Ectodermal cell (in vitro differentiated cells): ENCODE measurements at regions not wholly inside any gene's neighbourhood (a gene's known extent, or its start where the extent isn't known, plus 50 kb on each side); places are given as distances from the start of the nearest gene placed in this dataset.

Source experiments
- H3K27ac ChIP-seq: 2 replicates; pipeline ENCODE4 v1.7.0; 2013; ENCODE audit warnings: mild to moderate bottlenecking, low read depth, low read length; ENCODE audit not compliant: insufficient read depth, poor library complexity, severe bottlenecking
- H3K27me3 ChIP-seq: 2 replicates; pipeline ENCODE4 v1.7.0; 2013; ENCODE audit warnings: mild to moderate bottlenecking, low read length; ENCODE audit not compliant: insufficient read depth, control insufficient read depth, poor library complexity, severe bottlenecking
- H3K36me3 ChIP-seq: one replicate; pipeline ENCODE4 v1.7.0; 2013; ENCODE audit warnings: low read length; ENCODE audit not compliant: control insufficient read depth, insufficient read depth
- H3K4me1 ChIP-seq: one replicate; pipeline ENCODE4 v1.7.0; 2013; ENCODE audit warnings: low read length; ENCODE audit not compliant: control insufficient read depth, insufficient read depth
- H3K4me3 ChIP-seq: 2 replicates; pipeline ENCODE4 v1.7.0; 2013; ENCODE audit warnings: low read depth, low read length, control low read depth; ENCODE audit not compliant: insufficient read depth
- H3K9me3 ChIP-seq: 2 replicates; pipeline ENCODE4 v1.7.0; 2013; ENCODE audit warnings: mild to moderate bottlenecking, low read length, moderate library complexity; ENCODE audit not compliant: control insufficient read depth
- WGBS, 2 experiments: methylation state at CpG; one replicate each; pipeline ENCODE4 v1.1.7; 2013; ENCODE audit warnings: missing lambda C conversion rate in 2 of 2; 5-methylcytosine and 5-hydroxymethylcytosine counted together

DNA sequence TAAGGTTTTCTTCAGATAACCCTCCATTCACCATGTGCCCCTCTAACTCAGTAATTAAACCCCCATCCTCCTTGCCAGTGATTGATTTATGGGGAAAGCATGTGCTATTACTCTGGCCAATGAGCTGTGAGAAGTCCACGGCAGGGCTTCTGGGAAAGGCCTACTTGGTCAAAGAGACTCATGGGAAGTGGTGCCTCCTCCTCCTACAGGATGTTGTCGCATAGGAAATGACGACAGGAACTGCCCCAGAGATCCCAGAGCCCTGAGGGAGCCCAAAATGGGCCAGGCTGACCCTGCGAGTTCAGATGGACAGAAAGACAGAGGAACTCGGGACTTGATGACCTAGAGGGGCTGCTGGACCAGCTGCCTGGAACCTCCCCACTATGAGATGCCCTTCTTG, 938.1 kb upstream of the TMEM132C start:
- Histone ChIP-seq H3K27ac (no peak overlapping the region), H3K4me1 (no peaks in the 10 kb centered on the region), H3K9me3 (no peaks in the 10 kb centered on the region), H3K36me3 (no peaks in the 10 kb centered on the region), H3K4me3 (no peak overlapping the region), H3K27me3 (no peaks in the 10 kb centered on the region)
- 67 to 74% methylated on average over 5 of the region's 5 CpGs for WGBS, 2 experiments

DNA sequence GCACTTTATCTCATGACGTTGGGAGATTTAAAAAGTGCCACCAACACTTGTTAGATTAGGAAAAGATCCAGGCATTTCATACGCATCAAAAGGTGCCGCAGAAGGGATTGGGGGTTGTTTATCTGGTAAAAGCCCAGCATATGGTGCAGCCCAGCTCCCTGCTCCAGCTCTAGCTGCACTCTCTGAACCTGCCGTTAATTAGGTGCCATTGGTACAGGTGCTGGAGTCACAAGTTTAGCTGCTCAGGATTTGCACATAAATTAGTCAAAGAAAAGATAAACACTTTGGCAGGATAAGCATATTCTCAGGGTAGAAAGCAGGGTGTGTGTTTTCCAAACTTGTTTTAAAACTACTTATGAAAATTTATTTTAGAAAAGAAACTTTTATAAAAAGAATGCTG, 932.6 kb upstream of the TMEM132C start:
- H3K4me1 ChIP-seq = no peaks in the 10 kb centered on the region
- no peak overlapping the region for H3K4me3 ChIP-seq
- WGBS, 2 experiments = 94 to 96% methylated on average over 4 of the region's 4 CpGs
- no peaks in the 10 kb centered on the region for H3K9me3 ChIP-seq
- H3K27me3 ChIP-seq = no peaks in the 10 kb centered on the region
- H3K27ac ChIP-seq = no peak overlapping the region
- H3K36me3 ChIP-seq = no peaks in the 10 kb centered on the region

DNA sequence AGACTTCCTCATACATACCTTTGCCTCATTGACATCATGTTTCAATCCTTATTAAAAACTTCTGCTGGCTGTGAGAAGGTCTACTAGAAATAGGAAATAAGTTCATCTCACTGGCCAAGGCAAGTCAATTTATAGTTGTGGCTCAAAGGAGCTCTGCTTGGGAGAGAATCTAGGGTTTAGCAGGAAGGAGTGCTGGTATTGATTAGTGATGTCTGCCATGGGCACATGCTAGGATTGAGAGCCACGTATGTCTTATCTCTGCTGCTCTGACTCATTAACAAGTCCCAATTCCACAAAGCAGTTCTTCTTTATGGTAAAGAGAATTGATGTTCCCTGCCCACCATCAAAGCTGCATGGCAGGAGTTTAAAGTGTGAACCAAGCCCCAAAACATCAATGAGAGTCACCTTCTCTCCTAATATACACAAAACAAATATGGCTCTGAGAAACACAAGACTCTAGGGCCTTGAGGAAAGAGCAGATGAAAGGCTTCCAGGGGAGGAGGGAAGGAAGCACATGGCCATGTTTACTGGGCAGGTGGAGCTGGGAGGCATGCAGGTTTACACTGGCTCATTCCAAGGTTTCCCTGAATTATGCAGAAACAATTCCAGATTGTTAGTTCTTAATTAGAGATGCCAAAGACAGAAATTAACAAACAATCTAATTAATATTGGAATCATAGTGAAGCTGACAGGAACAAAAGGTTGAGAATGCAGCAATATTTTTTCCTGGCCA, 931.9 kb upstream of the TMEM132C start:
- no peaks in the 10 kb centered on the region for H3K36me3 ChIP-seq
- no peaks in the 10 kb centered on the region for H3K27me3 ChIP-seq
- H3K4me1 ChIP-seq = no peaks in the 10 kb centered on the region

DNA sequence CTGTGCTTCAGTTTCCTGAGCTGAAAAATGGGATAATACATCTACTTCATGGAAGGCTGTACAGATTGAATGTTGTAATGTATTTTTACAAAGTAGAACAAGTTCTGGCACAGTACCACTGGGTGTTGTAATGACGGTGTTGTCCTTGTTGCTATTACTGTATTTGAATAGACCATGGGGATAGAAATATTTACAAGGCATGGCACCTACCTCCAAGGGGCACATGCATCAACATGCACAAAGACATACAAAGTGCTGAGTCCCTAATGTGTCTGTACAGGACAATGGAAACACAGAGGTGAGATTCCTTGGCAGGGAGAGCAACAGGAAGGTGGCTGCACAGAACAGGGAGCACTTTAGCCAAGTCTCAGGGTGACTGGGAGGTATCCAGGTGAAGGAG, 930.6 kb upstream of the TMEM132C start:
- no peaks in the 10 kb centered on the region for H3K9me3 ChIP-seq
- no peak overlapping the region for H3K27ac ChIP-seq
- WGBS, 2 experiments = 95 to 100% methylated on average over 1 of the region's 1 CpG
- no peaks in the 10 kb centered on the region for H3K27me3 ChIP-seq
- H3K36me3 ChIP-seq = no peaks in the 10 kb centered on the region
- no peak overlapping the region for H3K4me3 ChIP-seq
- H3K4me1 ChIP-seq = no peaks in the 10 kb centered on the region

More for the DNA sequence above, 931.9 kb upstream of the TMEM132C start:
- Histone ChIP-seq H3K4me3 (no peak overlapping the region), H3K9me3 (no peaks in the 10 kb centered on the region), H3K27ac (no peak overlapping the region)
- 75 to 82% methylated on average over 1 of the region's 1 CpG for WGBS, 2 experiments

DNA sequence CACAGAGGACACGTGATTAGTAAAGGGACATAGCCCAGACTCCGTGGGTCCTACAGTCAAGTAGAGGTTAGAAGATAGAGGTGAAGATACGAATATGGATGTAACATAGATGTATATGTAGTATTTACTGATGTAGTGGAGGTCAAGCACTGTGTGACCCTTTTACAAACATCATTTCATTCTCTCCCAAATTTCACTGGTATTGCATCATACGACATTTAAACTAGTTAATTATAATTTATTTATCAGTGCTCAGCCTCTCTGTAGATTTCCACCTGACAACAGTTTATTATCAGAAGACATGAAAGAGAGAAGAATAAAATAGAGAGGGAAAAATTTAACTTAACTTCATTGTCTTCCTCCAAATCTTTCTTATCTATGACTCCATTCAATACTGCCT, 927.9 kb upstream of the TMEM132C start:
- Histone ChIP-seq H3K4me3 (no peak overlapping the region), H3K9me3 (no peaks in the 10 kb centered on the region), H3K4me1 (no peaks in the 10 kb centered on the region), H3K27me3 (no peaks in the 10 kb centered on the region), H3K27ac (no peak overlapping the region), H3K36me3 (no peaks in the 10 kb centered on the region)
- 88 to 92% methylated on average over 3 of the region's 4 CpGs for WGBS, 2 experiments

DNA sequence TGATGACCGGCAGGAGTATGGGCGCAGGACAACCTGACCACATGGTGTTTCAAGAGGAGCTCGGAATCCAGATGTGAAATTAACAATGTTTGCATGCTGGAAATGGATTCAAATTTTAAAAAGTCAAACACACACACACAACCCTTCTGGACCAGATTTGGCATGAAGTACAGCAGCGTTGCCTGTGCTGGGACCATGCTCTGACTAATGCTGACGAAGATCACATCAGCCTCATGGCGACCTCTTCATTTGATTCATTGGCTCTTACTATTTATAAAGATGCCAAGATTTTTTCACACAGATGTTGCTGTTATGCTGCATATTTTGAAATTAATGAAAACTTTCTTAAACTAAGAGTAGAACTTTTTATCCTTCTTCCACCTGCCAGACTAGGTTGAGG, 926.6 kb upstream of the TMEM132C start:
- Histone ChIP-seq H3K36me3 (no peaks in the 10 kb centered on the region), H3K4me3 (no peak overlapping the region), H3K4me1 (no peaks in the 10 kb centered on the region), H3K9me3 (no peaks in the 10 kb centered on the region), H3K27me3 (no peaks in the 10 kb centered on the region), H3K27ac (no peak overlapping the region)
- 93 to 97% methylated on average over 6 of the region's 6 CpGs for WGBS, 2 experiments

DNA sequence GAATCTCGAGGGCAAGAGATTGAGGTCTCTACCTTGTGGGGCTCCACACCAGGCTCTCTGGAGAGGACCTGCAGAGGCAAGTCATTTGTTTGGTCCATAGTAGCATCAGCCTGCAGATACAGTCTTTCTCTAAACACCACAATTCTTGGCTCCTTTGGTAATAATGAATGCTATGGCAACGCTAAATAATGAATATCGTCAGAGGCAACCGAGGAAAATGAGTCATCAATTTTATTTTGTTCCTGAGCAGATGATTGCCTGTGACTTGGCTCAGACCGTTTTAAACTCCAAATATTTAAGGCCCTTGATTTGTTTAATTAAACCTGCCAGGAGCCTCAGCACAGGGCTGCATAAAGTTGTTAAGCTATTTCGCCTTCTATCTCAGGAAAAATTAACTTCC, 924.1 kb upstream of the TMEM132C start:
- Histone ChIP-seq H3K4me3 (no peak overlapping the region), H3K9me3 (no peaks in the 10 kb centered on the region), H3K36me3 (no peaks in the 10 kb centered on the region), H3K27me3 (no peaks in the 10 kb centered on the region), H3K4me1 (no peaks in the 10 kb centered on the region), H3K27ac (no peak overlapping the region)
- WGBS, 2 experiments = 89 to 91% methylated on average over 6 of the region's 6 CpGs

DNA sequence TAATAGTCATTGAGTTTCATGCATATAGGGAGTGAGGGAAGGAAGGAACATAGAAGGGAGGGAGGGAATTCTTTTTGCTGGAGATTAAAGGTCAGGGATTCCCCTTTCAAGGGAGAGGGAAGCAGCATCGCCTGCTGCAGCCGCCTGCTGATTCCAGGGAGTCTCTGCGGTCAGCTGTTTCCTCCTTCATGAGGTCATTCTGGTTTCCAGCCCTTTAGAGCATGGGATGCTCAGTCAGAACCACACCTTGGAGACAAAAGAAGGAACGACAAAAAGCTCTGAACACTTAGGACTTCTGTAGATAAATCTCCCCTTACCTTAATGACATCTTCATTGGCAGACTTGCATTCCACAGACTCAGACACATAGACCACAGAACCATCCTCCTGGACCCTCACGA, 923.0 kb upstream of the TMEM132C start:
- 75 to 77% methylated on average over 5 of the region's 5 CpGs for WGBS, 2 experiments

DNA sequence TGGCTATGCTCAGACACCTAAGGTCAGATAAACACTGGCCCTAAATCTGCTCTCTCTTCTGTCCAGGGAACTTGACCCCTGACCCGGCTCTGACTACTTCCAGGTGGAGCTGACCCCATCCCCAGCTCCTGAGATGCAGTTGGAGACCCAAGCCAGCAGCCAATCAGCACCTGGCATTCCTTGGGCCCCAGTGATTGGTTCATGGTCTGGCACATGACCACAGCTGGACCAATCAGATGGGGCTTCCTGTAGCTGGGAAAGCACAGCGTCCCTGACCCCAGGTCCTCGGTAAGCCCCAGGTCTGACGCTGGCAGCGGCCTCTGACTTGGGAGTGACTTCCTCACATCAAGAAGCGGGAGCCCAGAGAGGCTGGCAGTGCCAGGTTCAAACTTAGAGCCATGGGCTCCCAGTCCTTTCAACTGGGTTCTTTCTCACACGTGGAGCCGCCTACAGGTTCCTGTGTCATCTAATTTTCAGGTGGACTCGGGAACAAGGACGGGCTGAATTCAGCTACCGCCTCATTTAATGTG, 915.4 kb upstream of the TMEM132C start:
- H3K9me3 ChIP-seq = no peaks in the 10 kb centered on the region

More for the DNA sequence above, 923.0 kb upstream of the TMEM132C start:
- Histone ChIP-seq H3K4me1 (no peaks in the 10 kb centered on the region), H3K9me3 (no peaks in the 10 kb centered on the region), H3K36me3 (no peaks in the 10 kb centered on the region), H3K27ac (no peak overlapping the region), H3K27me3 (no peaks in the 10 kb centered on the region), H3K4me3 (no peak overlapping the region)

DNA sequence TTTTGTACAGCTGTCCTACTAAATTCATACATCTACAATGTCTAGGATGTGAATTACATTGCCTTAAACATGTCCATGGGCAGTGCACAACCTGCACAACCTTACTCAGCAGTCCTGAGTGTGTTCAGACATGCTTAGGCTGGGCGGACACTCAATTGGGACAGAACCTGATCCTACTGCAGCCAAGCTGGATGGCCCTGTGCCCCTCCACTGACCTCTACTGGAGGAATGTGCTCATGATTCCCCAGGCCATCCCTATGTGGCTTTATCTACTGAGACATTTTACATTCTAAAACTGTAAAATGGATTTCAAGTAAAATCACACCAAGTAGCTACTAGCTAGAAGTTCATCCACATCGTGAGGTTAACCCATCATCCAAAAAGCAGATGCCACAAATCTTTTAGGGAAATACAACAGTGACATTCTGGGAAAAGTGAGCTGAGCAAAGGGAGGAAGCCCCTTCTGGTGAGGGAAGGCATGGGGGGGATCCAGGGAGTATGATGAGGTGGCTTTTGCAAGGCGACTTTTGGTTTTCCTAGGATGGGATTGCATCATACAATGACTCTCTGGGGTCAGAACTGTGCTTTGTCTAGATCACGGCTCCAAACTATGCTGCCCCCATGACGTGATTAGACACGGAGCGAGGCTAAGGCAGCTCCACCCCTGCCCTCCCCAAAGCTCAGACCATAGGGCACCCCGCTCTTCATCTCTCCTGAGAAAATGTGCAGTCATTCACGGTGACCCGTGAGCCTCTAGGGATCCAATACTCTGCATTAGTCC, 911.7 kb upstream of the TMEM132C start:
- H3K4me1 ChIP-seq = no peaks in the 10 kb centered on the region
- H3K9me3 ChIP-seq = no peaks in the 10 kb centered on the region
- no peak overlapping the region for H3K27ac ChIP-seq
- WGBS, 2 experiments = 77 to 78% methylated on average over 10 of the region's 10 CpGs
- no peaks in the 10 kb centered on the region for H3K36me3 ChIP-seq
- no peak overlapping the region for H3K4me3 ChIP-seq
- no peaks in the 10 kb centered on the region for H3K27me3 ChIP-seq

More for the DNA sequence above, 915.4 kb upstream of the TMEM132C start:
- no peak overlapping the region for H3K4me3 ChIP-seq
- 93 to 94% methylated on average over 11 of the region's 11 CpGs for WGBS, 2 experiments
- H3K27me3 ChIP-seq = no peaks in the 10 kb centered on the region
- H3K27ac ChIP-seq = no peak overlapping the region
- no peaks in the 10 kb centered on the region for H3K4me1 ChIP-seq
- H3K36me3 ChIP-seq = no peaks in the 10 kb centered on the region
